ENCODE measurements at regions not wholly inside any gene's neighbourhood (a gene's known extent, or its start where the extent isn't known, plus 50 kb on each side); places are given as distances from the start of the nearest gene placed in this dataset.

GRCh38 chr18:1452821-1453220 lies 548.1 kb downstream of the ADCYAP1 start:
- TF ChIP-seq POLR2A (IDR thresholded peaks at IDR 0.05; ENCODE audit: low read depth, low read length), result no peak
- no peak for TF ChIP-seq POLR2AphosphoS5 (IDR thresholded peaks at IDR 0.05; ENCODE audit: low read depth, low read length)
- no peak for TF ChIP-seq TAF1 (IDR thresholded peaks at IDR 0.05; ENCODE audit: low read depth, low read length)
- TF ChIP-seq SPI1 (IDR thresholded peaks at IDR 0.05; ENCODE audit: low read depth, low read length), result no peak

Data from GM12891 (cell line).